Uterus (tissue), 2 donors: ENCODE measurements at regions not wholly inside any gene's neighbourhood (a gene's known extent, or its start where the extent isn't known, plus 50 kb on each side); places are given as distances from the start of the nearest gene placed in this dataset.

ENCODE experiments used
- POLR2A ChIP-seq, 2 donors: fragments of 450-650 bp; IDR thresholded peaks; one replicate each; pipeline ENCODE4 v1.6.1; 2016; ENCODE audit warnings: antibody characterized with exemption in 2 of 2, mild to moderate bottlenecking in 1 of 2, moderate library complexity in 1 of 2
- TF ChIP-seq, protein P1 (sequence below), 4 experiments: fragments of 200-600 bp in 2 of 4; fragments of 450-650 bp in 2 of 4; sonication (generic) in 2 of 4; IDR thresholded peaks; one replicate each; pipeline ENCODE4 v1.5.1; 2016 to 2019; ENCODE audit warnings: antibody characterized with exemption in 4 of 4, mild to moderate bottlenecking in 2 of 4, moderate library complexity in 1 of 4

DNA sequence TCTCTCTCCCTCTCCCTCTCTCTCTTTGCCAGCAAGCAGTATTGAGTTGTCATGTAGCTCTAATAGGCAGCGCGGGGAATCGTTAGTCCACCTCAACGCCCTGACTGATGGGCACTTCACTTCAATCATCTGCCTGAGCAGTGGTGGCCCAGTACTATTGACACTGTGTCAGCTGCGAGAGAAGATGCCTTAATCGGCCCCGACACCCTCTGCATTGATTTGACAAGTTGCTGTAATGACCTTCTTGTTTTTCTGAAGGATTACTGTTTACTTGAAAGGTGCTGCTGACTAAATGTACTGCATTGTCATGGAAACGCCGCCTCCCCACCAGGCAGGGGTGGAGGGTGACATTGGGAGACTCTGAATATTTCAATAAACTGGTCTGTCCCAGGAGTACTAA lies 913.8 kb downstream of the KCNMA1 start:
- TF ChIP-seq, protein P1, sequence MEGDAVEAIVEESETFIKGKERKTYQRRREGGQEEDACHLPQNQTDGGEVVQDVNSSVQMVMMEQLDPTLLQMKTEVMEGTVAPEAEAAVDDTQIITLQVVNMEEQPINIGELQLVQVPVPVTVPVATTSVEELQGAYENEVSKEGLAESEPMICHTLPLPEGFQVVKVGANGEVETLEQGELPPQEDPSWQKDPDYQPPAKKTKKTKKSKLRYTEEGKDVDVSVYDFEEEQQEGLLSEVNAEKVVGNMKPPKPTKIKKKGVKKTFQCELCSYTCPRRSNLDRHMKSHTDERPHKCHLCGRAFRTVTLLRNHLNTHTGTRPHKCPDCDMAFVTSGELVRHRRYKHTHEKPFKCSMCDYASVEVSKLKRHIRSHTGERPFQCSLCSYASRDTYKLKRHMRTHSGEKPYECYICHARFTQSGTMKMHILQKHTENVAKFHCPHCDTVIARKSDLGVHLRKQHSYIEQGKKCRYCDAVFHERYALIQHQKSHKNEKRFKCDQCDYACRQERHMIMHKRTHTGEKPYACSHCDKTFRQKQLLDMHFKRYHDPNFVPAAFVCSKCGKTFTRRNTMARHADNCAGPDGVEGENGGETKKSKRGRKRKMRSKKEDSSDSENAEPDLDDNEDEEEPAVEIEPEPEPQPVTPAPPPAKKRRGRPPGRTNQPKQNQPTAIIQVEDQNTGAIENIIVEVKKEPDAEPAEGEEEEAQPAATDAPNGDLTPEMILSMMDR (IDR thresholded peaks at IDR 0.05), result no peak
- TF ChIP-seq POLR2A (IDR thresholded peaks at IDR 0.05), result no peak
